Retinal pigment epithelial cell (primary cell): ENCODE measurements at regions not wholly inside any gene's neighbourhood (a gene's known extent, or its start where the extent isn't known, plus 50 kb on each side); places are given as distances from the start of the nearest gene placed in this dataset.

Experiments used
- DNase-seq: peaks from one replicate; pipeline ENCODE4 v3.0.0-alpha.2; 2010; ENCODE audit warnings: low read depth
- H3K4me3 ChIP-seq: 2 replicates; pipeline ENCODE4 v1.5.1; 2011; ENCODE audit warnings: mild to moderate bottlenecking, low read length, control low read depth, moderate library complexity
- TF ChIP-seq, protein P1 (sequence below): conservative IDR thresholded peaks from 2 replicates; pipeline ENCODE4 v1.5.1; 2011; ENCODE audit warnings: low read depth, low read length, control low read depth, inconsistent platforms

- no peak for DNase-seq
- TF ChIP-seq, protein P1, sequence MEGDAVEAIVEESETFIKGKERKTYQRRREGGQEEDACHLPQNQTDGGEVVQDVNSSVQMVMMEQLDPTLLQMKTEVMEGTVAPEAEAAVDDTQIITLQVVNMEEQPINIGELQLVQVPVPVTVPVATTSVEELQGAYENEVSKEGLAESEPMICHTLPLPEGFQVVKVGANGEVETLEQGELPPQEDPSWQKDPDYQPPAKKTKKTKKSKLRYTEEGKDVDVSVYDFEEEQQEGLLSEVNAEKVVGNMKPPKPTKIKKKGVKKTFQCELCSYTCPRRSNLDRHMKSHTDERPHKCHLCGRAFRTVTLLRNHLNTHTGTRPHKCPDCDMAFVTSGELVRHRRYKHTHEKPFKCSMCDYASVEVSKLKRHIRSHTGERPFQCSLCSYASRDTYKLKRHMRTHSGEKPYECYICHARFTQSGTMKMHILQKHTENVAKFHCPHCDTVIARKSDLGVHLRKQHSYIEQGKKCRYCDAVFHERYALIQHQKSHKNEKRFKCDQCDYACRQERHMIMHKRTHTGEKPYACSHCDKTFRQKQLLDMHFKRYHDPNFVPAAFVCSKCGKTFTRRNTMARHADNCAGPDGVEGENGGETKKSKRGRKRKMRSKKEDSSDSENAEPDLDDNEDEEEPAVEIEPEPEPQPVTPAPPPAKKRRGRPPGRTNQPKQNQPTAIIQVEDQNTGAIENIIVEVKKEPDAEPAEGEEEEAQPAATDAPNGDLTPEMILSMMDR, result no peak
- no peak overlapping the region for H3K4me3 ChIP-seq
These were observed 304.9 kb upstream of the POU1F1 start for GRCh38 chr3:87581240-87581639.

DNA sequence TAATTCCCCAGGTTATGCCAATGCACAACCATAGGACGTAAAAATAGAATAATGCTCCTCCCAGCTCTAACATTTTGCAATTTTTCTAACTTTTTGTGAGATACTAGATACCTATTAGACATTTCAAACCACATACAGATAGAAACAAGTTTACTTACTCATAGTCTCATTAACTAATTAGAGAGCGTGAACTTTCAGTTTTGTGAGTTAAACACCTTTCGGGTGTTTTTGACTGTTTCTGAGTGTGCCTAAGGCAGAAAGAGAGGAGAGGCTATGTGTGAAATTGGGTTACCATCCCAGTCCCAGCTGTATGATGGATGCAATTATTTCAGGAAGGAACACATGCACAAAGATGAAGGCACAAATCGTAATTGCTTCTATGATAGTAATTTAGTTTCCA lies 300.4 kb upstream of the POU1F1 start:
- TF ChIP-seq, protein P1, result no peak
- H3K4me3 ChIP-seq, result no peak overlapping the region
- DNase-seq, result no peak

DNA sequence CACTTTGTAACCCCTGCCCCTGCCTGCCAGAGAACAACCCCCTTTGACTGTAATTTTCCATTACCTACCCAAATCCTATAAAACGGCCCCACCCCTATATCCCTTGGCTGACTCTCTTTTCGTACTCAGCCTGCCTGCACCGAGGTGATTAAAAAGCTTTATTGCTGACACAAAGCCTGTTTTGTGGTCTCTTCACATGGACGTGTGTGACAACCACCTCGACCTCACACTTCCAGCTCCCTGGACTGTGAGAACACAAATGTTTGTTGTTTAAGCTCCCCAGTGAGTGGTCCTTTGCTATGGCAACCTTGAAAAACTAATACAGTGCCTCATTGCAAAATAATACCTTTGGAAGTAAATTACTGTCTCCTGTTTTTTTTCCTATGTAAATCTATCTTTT lies 299.2 kb upstream of the POU1F1 start:
- H3K4me3 ChIP-seq, result no peak overlapping the region
- TF ChIP-seq, protein P1, result no peak
- peak; percentile 21 for DNase-seq

DNA sequence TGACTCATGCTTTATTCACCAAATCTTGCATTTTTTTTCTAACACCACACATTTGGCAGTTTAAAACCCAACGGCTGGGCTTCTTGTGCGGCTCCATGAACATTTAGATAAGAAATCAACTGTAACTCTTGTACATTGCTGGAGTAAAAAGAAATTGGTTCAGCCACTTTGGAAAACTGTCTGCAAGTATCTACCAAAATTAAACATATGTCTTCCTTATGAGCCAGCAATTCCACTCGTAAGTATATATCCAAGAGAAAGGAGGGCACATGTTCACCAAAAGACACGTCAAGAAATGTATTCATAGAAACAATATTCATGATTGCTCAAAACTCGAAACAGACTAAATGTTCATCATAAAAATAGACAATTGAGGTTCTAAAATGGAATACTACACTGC lies 291.9 kb upstream of the POU1F1 start:
- DNase-seq, result no peak
- TF ChIP-seq, protein P1, result no peak
- H3K4me3 ChIP-seq, result no peak overlapping the region

DNA sequence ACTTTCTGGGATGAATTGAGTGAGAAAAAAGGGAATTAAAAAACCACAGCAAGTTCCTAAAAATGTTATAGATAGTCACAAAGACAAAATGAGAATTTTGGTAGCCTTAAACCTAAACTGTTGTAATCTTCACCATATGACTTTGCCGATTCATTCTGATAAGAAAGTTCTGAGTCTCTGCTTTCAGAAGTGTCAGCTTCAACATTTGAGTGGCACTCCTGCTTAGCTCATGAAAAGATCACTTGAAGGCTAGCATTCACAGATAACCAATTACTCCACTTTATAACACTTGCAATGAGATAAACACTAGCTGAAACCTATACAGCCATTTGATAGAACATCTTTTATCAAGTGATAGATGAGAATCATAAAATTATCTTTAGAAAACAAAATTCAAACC lies 288.1 kb upstream of the POU1F1 start:
- H3K4me3 ChIP-seq, result no peak overlapping the region
- no peak for DNase-seq
- TF ChIP-seq, protein P1, result no peak

GRCh38 chr3:87563712-87564111 lies 287.3 kb upstream of the POU1F1 start:
- no peak overlapping the region for H3K4me3 ChIP-seq
- DNase-seq, result no peak
- TF ChIP-seq, protein P1, result no peak

GRCh38 chr3:87558492-87558891 lies 282.1 kb upstream of the POU1F1 start:
- TF ChIP-seq, protein P1, result no peak
- no peak overlapping the region for H3K4me3 ChIP-seq
- DNase-seq, result no peak
